NCI-H1694 (cell line): ENCODE measurements at regions not wholly inside any gene's neighbourhood (a gene's known extent, or its start where the extent isn't known, plus 50 kb on each side); places are given as distances from the start of the nearest gene placed in this dataset.
A peak's percentile ranks its signal among the peaks of the same experiment; 100 is the strongest.

Source experiments
- DNase-seq: peaks from one replicate; lab custom pipeline; 2025; lab: John Stamatoyannopoulos, UW

GRCh38 chr15:38860674-38861073 lies 296.1 kb upstream of the RASGRP1 start:
- peak; percentile 26 for DNase-seq

DNA sequence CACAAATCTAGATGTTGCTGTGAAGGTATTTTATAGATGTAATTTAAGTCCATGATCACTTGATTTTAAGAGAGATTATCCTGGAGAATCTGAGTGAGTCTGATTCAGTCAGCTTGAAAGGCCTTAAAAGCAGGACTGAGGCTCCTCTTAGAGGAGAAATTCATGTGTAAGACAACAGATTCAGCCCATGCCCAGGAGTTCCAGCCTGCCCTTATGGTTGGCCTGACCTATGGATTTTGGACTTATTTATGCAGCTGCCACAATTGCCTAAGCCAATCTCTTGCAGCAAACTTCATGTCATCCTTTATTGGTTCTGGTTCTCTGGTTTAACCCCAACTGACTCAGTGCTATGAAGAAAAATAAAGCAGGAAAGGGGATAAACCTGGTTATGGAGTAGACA lies 296.5 kb upstream of the RASGRP1 start:
- DNase-seq: no peak

GRCh38 chr15:38862099-38862498 lies 297.5 kb upstream of the RASGRP1 start:
- DNase-seq: no peak

- DNase-seq: no peak
These were observed 298.8 kb upstream of the RASGRP1 start for GRCh38 chr15:38863381-38863780.

GRCh38 chr15:38864122-38864521 lies 299.5 kb upstream of the RASGRP1 start:
- no peak for DNase-seq

GRCh38 chr15:38864827-38865581 lies 300.4 kb upstream of the RASGRP1 start:
- no peak for DNase-seq

DNA sequence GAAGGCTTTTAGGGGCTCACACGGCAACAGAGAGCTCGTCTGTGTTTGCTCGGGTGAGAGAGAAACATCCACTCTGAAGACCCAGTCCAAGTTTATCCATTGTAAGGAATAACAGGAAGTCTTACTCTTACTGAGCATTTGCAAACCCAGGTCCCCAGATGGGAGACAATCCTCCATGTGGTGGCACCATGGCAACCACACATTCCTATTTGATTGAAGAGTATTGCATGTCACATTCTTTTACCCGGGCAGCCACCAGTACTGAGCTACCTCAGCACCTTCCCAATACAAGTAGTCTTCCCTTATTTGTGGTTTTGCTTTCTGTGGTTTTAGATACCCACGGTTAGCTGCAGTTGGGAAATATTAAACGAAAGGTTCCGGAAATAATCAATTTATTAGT lies 302.9 kb upstream of the RASGRP1 start:
- no peak for DNase-seq

DNA sequence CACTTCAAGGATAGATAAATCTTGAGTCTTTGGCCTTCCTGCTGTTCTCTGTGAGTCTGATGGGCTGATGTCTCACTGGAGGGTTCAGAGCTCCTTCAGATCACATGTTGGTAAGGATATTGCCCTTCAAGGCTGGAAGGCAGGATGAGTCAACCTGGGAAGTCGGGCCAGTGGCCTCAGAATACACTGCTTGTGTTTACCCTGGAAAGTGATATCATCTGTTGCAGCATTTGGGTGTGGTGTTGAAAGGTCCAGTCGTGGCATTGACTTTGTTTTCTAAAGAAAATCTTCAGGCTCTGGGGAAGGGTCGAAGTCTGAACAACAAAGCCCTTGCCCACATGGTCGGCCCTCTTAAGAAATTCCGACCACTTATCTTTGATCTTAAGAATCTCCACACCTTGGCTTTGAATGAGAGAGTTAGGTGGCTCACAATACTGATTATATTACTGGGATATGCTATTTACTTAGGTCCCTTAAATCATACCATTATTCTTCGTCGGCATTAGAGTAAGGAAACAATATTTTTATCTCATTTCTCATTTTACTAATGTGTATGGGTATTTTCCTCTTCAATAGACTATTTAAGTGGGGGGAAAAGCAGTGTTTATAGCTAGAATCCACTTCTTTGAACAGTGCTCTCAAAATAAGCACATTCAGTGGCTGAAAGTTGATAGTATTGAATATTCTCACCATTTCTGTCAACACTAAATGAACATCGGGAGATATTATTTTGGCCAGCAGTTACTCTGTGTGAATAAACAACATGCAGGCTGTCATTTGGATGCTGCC lies 303.9 kb upstream of the RASGRP1 start:
- no peak for DNase-seq

DNA sequence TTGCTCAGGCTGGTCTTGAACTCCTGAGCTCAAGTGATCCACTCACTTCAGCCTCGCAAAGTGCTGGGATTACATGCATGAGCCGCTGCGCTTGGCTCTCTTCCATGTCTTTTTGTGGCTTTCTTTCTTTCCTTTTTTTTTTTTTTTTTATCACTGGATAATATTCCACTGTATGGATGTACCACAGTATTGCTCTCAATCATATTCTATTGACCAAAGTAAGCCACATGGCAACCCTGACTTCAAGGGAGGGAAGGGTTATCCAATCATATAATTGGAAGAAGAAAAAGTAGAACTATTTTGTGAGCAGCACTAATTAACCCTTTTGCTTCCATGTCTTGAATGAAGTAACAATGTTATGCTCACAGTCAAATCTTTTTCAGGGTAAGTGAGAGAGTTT lies 307.0 kb upstream of the RASGRP1 start:
- DNase-seq: no peak

- DNase-seq: no peak
These were observed 308.1 kb upstream of the RASGRP1 start for GRCh38 chr15:38872732-38873131.

DNA sequence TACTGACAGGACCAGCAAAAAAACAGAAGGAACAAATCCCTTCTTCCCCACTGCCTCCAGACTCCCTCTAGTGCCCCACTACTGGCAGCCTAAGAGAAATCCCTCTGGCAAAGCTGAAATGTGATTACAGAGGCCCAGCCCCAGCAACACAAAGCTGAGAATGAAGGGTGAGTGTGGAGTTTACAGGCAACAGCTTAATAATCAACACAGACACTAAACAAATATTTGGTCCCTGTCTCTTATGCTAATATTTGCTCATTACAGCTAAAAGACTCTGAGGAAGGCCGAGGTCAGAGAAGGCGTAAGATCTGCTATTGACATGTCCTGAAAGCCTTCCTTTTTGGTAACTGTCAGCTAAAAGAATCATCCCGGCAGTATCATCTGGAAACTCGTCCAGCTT lies 308.5 kb upstream of the RASGRP1 start:
- no peak for DNase-seq

GRCh38 chr15:38874464-38874863 lies 309.9 kb upstream of the RASGRP1 start:
- no peak for DNase-seq

DNA sequence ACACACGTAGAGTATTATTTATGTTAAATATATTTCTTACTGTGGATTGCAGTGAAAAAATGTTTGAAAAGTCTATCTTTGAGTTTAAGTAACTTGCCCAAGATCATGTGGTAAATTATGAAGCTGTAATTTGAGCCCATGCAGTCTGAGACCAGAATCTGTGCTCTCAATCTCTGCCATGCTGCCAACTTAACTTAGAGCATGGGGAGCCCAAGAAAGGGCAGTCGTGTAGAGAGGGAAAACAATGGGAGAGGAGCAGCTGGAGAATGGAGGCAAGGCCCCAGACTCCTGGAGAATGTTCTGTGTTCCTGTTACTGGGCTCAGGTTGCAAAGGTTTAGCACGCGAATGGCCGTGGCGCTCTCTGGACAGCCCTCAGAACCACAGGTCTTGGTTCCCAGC lies 311.6 kb upstream of the RASGRP1 start:
- no peak for DNase-seq

DNA sequence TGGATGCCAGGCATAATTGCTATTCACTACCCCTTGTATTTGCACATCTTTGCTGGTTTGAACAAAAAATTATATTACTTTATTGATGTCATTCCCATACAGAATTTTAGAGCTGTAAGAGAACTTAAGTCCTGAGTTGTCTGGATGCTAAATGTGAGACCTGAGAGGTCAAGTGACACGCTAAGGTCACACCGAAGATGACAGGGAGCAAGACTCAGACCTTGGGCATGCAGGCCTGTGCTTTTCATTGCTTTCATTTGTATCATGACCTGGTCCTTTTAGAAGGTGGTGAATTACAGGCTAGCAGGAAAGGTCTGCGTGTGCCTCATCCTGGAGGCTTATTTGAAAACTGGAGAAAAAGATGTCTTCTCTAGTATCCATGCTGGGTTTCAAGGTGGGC lies 312.0 kb upstream of the RASGRP1 start:
- DNase-seq: no peak

GRCh38 chr15:38877471-38877870 lies 312.9 kb upstream of the RASGRP1 start:
- peak; percentile 17 for DNase-seq

DNA sequence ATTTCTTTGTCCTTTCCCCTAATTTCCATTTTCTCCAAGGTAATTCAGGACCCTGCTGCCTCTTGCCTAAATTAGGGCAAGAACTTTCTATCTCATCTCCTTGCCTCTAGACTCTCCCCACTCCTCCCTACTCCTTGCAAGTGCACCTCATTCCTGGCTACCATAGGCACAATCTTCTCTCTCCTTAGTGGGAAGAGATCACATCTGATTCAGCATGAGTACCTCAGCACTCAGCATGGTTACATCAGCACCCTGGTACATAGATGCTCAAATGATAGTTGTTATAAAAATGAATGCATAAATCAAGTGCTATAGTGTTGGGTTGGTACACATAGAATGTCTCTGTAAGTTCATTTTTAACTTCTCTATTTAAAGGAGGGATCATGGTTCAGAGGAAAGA lies 313.4 kb upstream of the RASGRP1 start:
- no peak for DNase-seq

- no peak for DNase-seq
These were observed 314.3 kb upstream of the RASGRP1 start for GRCh38 chr15:38878926-38879325.

DNA sequence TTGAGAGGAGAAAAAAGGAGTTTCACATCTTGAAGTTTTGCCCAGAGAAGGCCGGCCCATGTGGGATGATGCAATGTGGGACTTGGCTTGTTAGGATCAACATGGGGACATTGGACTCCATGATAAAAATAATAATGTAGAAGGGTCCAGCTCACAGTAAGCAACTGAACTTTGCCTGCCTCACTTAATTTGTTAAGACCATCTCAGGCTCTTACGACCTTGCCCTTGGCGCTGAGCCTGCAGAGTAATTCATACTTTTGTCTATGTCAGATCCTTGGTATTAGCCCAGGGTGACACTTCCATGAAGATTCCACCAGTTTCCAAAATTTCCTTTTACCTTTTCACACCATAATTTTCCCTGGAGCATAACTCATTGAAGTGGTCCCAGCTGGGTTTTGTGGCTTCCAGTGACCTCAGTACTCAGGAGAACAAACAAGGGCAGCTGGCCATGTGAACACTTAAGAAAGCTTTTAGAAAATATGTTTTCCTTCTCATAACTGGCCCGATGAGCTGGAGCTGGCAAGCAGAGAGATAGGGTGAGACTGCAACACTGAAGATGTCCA lies 315.4 kb upstream of the RASGRP1 start:
- no peak for DNase-seq

DNA sequence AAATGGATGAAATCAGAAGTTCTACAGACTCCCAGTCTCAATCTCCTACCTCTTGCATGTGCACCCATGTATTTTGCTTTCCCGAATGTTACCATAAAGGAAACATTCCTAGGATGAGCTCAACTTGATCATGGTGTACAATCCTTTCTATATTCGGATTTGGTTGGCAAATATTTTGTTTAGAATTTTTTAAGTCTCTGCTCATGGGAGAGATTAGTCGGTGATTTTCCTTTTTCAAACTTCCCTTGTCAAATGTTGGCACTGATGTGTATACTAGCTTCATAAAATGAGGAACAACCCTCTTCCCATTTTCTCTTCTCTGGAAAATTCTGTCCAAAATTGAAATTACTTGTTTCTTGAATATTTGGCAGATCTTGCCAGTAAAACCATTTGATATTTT lies 317.6 kb upstream of the RASGRP1 start:
- DNase-seq: no peak

GRCh38 chr15:38883987-38884386 lies 319.4 kb upstream of the RASGRP1 start:
- DNase-seq: no peak

GRCh38 chr15:38885001-38885400 lies 320.4 kb upstream of the RASGRP1 start:
- no peak for DNase-seq

- no peak for DNase-seq
These were observed 320.9 kb upstream of the RASGRP1 start for GRCh38 chr15:38885471-38885952.
